ENCODE measurements at regions not wholly inside any gene's neighbourhood (a gene's known extent, or its start where the extent isn't known, plus 50 kb on each side); places are given as distances from the start of the nearest gene placed in this dataset.

GRCh38 chr16:86391984-86392383, 118.3 kb upstream of the FOXF1 start:
- DNase-seq, result no peak
- intact Hi-C loops (cut with DNase I), result no loop called here

- intact Hi-C loops (cut with DNase I), result no loop called here
- DNase-seq, result no peak
Observed at GRCh38 chr16:86392436-86393152, 117.7 kb upstream of the FOXF1 start.

GRCh38 chr16:86393907-86394626, 116.3 kb upstream of the FOXF1 start:
- intact Hi-C loops (cut with DNase I), result no loop called here
- DNase-seq, result no peak

GRCh38 chr16:86395477-86395876, 114.8 kb upstream of the FOXF1 start:
- DNase-seq, result no peak
- intact Hi-C loops (cut with DNase I), result no loop called here

DNA sequence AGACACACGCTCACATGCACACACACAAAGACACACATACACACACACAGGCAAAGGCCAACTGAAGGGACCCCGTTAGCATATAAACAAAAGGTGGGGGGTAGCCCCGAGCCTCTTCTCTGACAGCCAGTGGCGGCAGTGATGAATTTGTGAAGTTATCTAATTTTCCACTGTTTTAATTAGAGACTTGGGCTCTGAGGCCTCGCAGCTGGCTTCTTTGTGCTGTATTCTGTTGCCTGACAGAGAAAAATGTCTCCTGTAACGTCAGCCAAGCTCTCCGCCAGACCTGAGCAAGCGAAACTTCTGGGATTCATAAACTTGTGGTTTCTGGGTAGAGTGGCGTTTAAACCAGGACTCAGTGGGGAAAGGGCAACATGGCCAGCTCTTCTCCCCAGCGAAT, 113.9 kb upstream of the FOXF1 start:
- intact Hi-C loops (cut with DNase I), result no loop called here
- no peak for DNase-seq

DNA sequence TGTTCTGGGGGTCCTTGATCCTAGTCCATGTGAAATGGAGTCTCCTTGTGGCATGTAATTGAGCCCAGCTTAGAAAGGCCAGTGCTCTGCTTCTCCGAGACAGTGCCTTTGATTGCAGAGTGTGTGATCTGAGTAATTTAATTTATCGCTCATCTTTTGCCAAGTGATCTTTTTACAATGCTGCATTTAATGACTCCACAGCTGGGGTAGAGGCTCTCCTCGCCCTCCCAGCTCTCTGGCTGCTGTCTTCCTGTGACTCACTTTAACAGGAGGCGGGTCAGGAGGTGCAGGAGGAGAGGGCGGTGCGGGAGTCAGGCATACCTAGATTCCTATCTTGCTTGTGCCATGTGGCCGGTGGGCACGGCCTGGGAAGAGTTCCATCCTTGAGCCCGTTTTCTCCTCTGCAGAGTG, 113.4 kb upstream of the FOXF1 start:
- DNase-seq, result peak in 14 of 42 donors; percentile 18 to 61 (median 23)
- intact Hi-C loops (cut with DNase I), result no loop called here

DNA sequence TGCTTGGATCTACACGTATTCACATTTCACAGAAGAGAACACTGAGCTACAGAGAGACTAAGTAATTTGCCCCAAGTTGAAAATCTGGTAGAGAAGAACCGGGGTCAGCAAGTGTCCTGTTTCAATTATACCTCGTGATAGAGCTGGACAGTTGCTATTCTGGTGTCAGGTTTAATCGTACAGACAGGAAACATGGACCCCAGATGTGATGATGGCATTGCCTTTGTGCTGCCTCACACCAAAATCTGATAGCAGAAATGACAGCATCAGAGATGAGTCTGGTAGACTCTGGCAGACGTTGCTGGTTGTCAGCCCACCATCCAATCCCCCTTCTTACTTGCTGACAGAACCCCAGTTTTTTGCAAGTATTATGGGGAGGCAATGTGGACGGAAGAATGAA, 112.1 kb upstream of the FOXF1 start:
- DNase-seq, result no peak

GRCh38 chr16:86398622-86399021, 111.7 kb upstream of the FOXF1 start:
- intact Hi-C loops (cut with DNase I), result no loop called here
- peak in 2 of 42 donors; percentile 3 to 37 for DNase-seq

More for the DNA sequence above, 112.1 kb upstream of the FOXF1 start:
- intact Hi-C loops (cut with DNase I), result no loop called here

DNA sequence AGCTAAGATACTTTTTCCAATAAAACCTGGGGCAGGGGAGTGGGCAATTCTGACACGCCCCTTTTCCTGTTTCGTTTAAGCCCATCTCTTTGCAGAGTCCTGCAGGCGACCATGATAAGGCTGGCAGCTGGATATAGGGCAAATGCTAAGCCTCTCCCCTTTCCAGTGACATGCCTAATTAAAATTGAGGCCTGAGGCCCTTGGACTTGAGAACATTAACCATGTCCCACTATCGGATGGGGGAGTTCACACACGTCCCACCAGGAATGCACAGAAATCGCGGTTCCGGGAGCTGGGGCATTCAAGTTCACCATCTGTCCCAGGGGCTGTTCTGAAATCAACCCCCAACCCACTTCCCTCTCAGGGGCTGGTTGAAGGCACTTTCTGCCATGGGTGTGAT, 109.2 kb upstream of the FOXF1 start:
- no peak for DNase-seq
- intact Hi-C loops (cut with DNase I), result no loop called here

DNA sequence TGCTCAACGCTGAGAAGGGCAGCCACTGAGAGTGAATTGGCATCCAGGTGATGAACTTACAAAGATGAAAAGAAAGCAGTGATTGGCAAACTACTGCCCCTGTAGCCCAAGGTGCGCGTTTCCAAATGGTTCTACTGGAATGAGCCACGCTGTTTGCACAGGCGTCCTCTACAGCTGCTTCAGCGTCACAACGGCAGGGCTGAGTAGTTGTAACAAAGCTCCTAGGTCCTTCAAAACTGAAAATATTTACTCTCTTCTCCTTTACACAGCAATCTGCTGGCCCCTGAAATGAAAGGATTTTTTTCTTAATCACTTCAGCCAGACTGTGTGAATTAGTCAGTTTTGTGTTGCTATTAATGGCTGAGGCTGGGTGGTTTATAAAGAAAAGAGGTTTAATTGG, 107.2 kb upstream of the FOXF1 start:
- intact Hi-C loops (cut with DNase I), result no loop called here
- DNase-seq, result no peak

GRCh38 chr16:86403541-86404163, 106.7 kb upstream of the FOXF1 start:
- intact Hi-C loops (cut with DNase I), result no loop called here
- DNase-seq, result peak in 21 of 42 donors; percentile 3 to 77 (median 34)

- intact Hi-C loops (cut with DNase I), result no loop called here
Observed at GRCh38 chr16:86404678-86405077, 105.6 kb upstream of the FOXF1 start.

GRCh38 chr16:86405319-86405718, 105.0 kb upstream of the FOXF1 start:
- intact Hi-C loops (cut with DNase I), result no loop called here
- no peak for DNase-seq

More at GRCh38 chr16:86404678-86405077, 105.6 kb upstream of the FOXF1 start:
- no peak for DNase-seq

DNA sequence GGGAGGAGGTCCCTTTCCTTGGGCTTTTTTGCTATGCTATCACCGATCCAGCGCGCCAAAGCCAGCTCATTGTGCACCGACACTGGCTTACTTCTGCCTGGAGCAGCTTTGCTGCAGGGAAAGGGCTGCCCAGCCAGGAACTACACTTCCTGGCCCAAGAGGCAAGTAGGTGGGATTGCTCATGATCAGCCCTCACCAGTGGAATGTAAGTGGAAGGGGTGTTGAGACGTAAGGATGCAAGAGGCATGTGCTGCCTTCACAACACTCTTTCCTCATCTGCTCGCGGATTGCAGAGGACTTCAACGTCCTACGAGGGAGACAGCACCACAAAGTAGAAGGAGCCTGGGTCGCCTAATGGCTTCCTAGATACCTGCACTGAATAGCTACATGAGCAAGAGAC, 104.3 kb upstream of the FOXF1 start:
- no peak for DNase-seq
- intact Hi-C loops (cut with DNase I), result no loop called here

DNA sequence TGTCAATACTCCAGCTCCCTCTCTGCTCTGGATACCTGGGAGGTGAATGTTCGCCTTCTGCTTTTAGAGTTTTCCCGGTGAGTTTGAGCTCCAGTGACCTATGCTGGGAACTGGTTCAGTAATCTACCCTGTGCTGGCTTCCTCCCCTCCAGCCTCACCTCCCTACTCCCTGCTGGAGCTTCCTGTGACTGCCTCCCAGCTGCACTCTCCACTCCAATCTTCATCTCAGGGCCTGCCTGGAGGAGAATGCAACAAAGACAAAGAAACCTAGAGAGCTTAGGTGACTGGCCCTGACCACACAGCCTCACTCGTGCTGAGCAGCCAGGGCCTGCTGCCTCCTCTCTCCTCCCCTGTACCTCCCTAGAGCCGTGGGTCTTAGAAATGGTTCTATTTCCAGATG, 101.6 kb upstream of the FOXF1 start:
- intact Hi-C loops (cut with DNase I), result no loop called here
- no peak for DNase-seq

- DNase-seq, result no peak
- intact Hi-C loops (cut with DNase I), result no loop called here
Observed at GRCh38 chr16:86410081-86410480, 100.2 kb upstream of the FOXF1 start.

GRCh38 chr16:86410529-86410928, 99.8 kb upstream of the FOXF1 start:
- no peak for DNase-seq
- intact Hi-C loops (cut with DNase I), result no loop called here

- intact Hi-C loops (cut with DNase I), result no loop called here
- no peak for DNase-seq
Observed at GRCh38 chr16:86411897-86412296, 98.4 kb upstream of the FOXF1 start.

- no peak for DNase-seq
- intact Hi-C loops (cut with DNase I), result no loop called here
Observed at GRCh38 chr16:86414991-86415740, 95.2 kb upstream of the FOXF1 start.

- DNase-seq, result no peak
- intact Hi-C loops (cut with DNase I), result no loop called here
Observed at GRCh38 chr16:86418981-86419380, 91.3 kb upstream of the FOXF1 start.

All from head of caudate nucleus (tissue), 42 donors.